ENCODE measurements at regions not wholly inside any gene's neighbourhood (a gene's known extent, or its start where the extent isn't known, plus 50 kb on each side); places are given as distances from the start of the nearest gene placed in this dataset.

DNA sequence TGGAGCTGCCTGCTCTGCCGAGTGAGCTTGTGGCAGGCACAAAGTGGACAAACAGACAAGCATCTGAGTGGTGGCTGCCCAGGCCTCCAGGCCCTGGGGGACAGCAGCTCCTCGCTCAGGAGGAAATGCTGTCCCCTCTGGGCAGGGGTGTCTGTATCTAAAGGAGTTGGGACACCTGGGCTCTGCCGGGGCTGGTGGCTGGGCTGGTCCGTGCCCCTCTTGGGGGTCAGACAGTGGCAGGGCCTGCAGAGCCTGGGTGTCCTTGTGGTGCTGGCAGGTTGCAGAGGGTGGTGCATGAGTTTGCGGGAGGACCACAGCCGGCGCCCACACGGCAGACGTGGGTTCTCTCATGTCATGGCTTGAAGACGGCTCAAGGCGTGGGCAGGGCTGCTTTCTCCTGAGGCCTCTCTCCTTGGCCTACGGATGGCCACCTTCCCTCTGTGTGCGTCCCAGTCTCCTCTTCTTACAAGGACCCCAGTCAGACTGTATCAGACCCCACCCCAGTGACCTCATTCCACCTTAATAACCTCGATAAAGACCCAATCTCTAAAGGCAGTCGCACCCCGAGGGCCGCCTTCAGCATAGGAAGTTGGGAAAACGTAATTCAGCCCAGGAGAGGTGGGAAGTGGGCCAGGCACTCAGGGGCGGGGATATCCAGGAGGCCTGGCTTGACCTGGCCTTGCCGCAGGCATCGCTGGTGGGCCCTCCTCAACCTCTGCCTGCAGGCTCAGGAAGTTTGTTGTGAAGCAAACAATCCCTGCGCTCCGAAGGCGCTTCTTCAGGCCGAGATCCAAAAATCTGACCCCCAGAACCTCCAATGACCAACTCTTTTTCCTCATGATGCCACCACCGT is 110.0 kb downstream of the KIF26A start:
- TF ChIP-seq POLR2A (IDR thresholded peaks at IDR 0.05; ENCODE audit: low read depth, low read length) (no peak), POLR2AphosphoS5 (IDR thresholded peaks at IDR 0.05; ENCODE audit: low read depth, low read length) (no peak), TAF1 (IDR thresholded peaks at IDR 0.05; ENCODE audit: borderline replicate concordance, low read depth, low read length) (no peak)

Data from GM12892 (cell line).